ENCODE measurements at regions not wholly inside any gene's neighbourhood (a gene's known extent, or its start where the extent isn't known, plus 50 kb on each side); places are given as distances from the start of the nearest gene placed in this dataset.

DNA sequence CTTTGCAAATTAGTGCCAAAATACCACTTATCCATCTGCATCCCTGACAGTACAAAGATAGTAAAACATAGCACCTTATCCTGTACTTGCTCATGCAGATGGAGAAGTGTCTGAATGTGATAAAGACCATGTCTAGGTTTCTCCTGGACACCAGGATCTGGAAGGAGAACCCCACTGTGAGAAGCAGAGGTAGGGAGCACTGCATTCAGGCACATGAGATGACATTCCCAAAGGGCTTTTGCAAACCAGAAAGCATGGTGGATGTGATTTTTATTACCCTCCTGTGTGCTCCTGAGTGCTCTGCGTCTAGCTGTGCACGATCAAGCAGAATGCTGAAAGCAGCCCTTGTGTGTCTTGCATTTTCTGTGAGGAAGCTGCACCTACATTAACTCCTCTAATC, 857.6 kb upstream of the ID2 start:
- TF ChIP-seq, protein P1, sequence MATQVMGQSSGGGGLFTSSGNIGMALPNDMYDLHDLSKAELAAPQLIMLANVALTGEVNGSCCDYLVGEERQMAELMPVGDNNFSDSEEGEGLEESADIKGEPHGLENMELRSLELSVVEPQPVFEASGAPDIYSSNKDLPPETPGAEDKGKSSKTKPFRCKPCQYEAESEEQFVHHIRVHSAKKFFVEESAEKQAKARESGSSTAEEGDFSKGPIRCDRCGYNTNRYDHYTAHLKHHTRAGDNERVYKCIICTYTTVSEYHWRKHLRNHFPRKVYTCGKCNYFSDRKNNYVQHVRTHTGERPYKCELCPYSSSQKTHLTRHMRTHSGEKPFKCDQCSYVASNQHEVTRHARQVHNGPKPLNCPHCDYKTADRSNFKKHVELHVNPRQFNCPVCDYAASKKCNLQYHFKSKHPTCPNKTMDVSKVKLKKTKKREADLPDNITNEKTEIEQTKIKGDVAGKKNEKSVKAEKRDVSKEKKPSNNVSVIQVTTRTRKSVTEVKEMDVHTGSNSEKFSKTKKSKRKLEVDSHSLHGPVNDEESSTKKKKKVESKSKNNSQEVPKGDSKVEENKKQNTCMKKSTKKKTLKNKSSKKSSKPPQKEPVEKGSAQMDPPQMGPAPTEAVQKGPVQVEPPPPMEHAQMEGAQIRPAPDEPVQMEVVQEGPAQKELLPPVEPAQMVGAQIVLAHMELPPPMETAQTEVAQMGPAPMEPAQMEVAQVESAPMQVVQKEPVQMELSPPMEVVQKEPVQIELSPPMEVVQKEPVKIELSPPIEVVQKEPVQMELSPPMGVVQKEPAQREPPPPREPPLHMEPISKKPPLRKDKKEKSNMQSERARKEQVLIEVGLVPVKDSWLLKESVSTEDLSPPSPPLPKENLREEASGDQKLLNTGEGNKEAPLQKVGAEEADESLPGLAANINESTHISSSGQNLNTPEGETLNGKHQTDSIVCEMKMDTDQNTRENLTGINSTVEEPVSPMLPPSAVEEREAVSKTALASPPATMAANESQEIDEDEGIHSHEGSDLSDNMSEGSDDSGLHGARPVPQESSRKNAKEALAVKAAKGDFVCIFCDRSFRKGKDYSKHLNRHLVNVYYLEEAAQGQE (IDR thresholded peaks at IDR 0.05; ENCODE audit: low read depth) = no peak
- TF ChIP-seq EP300 (IDR thresholded peaks at IDR 0.05; ENCODE audit: borderline replicate concordance) (no peak), FOXM1 (IDR thresholded peaks at IDR 0.05; ENCODE audit: borderline replicate concordance, low read depth) (no peak)
